HG02981 (cell line): ENCODE measurements at regions not wholly inside any gene's neighbourhood (a gene's known extent, or its start where the extent isn't known, plus 50 kb on each side); places are given as distances from the start of the nearest gene placed in this dataset.
A peak's percentile ranks its signal among the peaks of the same experiment; 100 is the strongest.
"Not testable (repeated sequence)": the region's sequence is repeated elsewhere in the genome, so short reads cannot be mapped to it uniquely, and the experiment has no call there.

ENCODE experiments used
- ATAC-seq: cut with Tn5 transposase; IDR thresholded peaks from one replicate; pipeline ENCODE4 v1.9.1; 2021; ENCODE audit warnings: mild to moderate bottlenecking, moderate library complexity; ENCODE audit not compliant: unreplicated experiment

DNA sequence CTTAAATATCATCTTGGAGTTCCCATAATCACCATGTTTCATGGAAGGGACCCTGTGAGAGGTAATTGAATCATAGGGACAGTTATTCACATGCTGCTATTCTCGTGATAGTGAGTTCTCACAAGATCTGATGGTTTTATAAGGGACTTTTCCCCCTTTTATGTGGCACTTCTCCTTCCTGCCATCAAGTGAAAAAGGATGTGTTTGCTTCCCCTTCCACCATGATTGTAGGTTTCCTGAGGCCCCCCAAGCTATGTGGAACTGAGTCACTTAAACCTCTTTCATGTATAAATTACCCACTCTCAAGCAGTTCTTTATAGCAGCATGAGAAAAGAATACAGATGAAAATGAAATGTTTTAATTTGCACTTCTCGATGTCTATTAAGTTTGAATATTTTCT, 112.0 kb downstream of the ZNF648 start:
- ATAC-seq = no peak

GRCh38 chr1:181948372-181948771, 113.1 kb downstream of the ZNF648 start:
- ATAC-seq = no peak

GRCh38 chr1:181947441-181947840, 114.1 kb downstream of the ZNF648 start:
- ATAC-seq = no peak

- ATAC-seq = peak; percentile 88
Measured at GRCh38 chr1:181936768-181937581, 124.5 kb downstream of the ZNF648 start.

- ATAC-seq = peak; percentile 36
Measured at GRCh38 chr1:181936269-181936668, 125.2 kb downstream of the ZNF648 start.

- ATAC-seq = no peak
Measured at GRCh38 chr1:181931873-181932272, 129.6 kb downstream of the ZNF648 start.

DNA sequence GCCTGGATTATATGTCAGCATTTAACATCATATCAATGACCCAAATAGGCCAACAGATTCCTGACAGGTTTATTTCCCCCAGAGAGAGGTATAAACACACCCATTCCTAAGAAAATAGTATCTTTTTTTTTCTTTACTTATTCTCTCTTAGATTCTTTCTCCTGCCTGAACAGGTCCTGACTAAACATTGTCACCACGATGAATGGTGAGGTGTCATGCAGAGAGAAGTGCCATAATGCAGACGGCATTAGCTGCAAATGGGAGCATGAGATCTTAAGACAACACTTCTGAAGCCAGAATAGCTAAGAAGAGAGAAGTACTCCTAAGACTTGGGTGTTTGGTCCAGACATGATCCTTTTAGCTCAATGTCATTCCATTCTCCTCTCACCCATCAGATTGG, 131.3 kb downstream of the ZNF648 start:
- ATAC-seq = no peak

- no peak for ATAC-seq
Measured at GRCh38 chr1:181926697-181927096, 134.8 kb downstream of the ZNF648 start.

- ATAC-seq = not testable (repeated sequence)
Measured at GRCh38 chr1:181924034-181924433, 137.5 kb downstream of the ZNF648 start.

DNA sequence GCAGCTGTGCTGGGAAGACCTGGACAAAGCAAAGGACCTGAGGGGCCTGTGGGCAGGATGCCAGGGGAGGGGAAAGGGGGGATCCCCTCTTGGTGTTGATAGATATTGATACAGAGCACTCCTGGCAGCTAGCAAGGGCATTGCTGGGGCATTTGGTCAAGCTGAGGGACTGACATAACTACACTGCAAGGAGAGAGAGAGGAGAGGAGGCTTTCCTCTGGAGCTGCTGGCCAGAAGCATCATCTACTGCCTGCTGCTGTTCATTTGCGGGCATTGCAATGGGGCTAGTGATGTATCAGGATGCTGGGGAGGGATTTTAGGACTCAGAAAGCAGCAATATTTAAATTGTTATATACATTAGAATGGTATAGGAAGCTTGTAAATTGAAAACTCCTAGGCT, 142.0 kb downstream of the ZNF648 start:
- no peak for ATAC-seq

DNA sequence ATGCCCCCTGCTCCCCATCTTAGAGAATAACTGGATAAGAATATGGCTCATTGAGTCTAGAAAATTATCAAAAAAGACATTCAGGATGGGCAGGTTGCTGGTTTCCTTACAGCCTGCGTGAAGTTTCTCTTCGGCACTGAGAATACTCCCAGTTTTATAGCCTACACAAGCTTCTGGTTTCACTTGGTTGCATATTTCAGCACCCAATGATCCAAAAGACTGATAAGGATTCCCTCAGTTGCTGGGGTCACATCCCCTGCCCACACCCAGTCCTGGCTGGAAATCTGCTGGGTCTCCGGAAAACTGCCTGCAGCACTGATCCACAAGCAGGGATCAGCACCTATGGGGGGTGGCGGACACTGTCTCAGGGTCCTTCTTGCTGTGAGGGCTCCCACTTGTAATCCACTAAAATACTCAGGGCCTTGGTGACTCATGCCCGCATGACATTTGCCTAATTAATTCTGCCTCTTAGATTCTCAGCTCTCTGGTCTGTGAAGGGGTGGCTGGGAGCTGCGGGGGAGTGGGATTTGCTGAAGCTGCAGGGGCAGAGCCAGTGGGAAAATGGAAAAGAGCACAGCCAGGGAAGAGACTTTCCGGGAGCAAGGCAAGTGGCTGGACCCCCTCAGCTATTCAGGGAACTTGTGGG, 142.5 kb downstream of the ZNF648 start:
- ATAC-seq = no peak

GRCh38 chr1:181911715-181912114, 149.8 kb downstream of the ZNF648 start:
- no peak for ATAC-seq

DNA sequence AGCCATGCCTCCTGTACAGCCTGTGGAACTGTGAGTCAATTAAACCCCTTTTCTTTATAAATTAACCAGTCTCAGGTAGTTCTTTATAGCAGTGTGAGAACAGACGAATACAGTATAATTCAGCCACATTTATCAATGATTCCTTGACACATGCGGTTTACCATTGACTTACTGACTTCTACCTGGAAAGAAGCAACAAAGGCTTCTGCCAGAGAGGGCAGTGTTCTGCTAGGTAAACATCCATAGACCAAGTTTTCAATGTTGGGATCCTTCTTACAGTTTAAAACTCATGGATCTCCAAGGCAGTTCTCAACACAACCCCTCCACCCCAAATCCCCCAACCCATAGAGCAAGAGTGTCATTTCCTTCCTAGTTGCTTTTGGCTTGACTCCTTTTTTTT, 150.6 kb downstream of the ZNF648 start:
- ATAC-seq = no peak

- no peak for ATAC-seq
Measured at GRCh38 chr1:181909010-181909409, 152.5 kb downstream of the ZNF648 start.

GRCh38 chr1:181906631-181907030, 154.9 kb downstream of the ZNF648 start:
- no peak for ATAC-seq

DNA sequence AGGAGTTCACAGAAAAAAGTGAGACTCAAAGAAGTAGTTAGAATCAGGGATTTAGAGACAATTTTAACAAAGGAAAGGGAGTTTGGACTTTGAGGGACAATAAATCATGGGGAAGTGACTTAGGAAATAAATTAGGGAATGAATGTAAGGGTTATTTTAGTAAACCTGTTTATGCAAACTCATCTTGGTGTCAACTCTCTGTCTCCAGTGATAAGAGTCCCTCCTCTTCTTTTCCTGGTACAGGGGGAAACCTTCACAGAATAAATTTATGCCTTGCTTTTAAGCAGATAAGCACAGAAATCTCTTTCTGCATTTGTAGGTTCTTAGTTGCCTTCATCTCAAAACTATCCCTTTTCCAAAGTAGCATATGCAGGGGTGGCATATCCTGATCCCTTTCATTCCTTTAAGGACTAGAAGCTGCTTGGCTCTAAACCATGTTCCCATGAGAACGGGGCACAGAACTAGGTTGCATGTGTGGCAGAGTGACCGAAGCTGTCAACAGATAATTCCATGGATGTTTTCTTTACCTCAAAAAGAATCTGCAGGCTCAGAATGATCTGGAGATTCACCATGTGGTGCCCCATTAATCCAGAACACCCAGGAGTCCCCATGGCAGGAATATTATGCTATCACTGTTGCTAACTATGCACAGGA, 155.4 kb downstream of the ZNF648 start:
- ATAC-seq = no peak

DNA sequence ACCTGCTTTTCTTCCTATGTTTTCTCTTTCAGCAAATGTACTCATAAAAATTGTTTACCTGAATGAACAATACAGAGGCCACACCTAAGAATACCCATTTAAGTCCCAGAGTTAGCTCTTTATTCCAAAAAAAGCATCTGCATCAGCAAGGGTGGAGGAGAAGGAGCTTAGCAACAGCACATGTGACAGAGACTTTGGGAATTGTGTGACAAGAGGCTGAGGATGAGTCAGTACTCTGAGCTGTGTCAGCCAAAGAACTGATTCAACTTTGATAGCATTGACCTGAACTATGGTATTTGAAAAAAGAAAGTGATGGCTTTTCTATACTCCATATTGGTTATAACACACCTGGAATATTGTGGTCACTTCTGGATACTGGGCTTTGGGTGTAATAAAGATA, 162.7 kb downstream of the ZNF648 start:
- ATAC-seq = no peak

DNA sequence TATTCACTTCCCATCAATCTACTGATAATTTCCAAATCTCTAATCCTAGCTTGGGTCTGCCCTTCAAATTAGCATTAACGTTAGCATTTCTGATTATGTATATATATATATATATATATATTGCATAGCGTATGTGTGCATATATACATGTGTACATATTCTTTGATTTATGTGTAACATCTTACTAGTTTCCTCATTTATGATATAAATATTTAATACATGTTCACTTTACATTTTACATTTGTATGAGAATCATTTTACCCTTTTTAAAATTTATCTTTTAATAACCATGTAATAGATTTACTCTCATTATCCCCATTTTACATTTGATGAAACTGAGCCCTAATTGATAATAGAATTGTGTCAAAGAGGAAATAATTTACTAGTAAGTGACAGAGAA, 164.7 kb downstream of the ZNF648 start:
- ATAC-seq = no peak

- ATAC-seq = no peak
Measured at GRCh38 chr1:181894439-181894859, 167.1 kb downstream of the ZNF648 start.

- no peak for ATAC-seq
Measured at GRCh38 chr1:181893937-181894336, 167.6 kb downstream of the ZNF648 start.

DNA sequence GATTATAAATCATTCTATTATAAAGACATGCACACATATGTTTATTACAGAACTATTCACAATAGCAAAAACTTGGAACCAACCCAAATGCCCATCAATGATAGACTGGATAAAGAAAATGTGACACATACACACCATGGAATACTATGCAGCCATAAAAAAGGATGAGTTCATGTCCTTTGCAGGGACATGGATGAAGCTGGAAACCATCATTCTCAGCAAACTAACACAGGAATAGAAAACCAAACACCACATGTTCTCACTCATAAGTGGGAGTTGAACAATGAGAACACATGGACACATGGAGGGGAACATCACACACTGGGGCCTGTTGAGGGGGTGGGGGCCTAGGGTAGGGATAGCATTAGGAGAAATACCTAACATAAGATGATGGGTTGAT, 168.4 kb downstream of the ZNF648 start:
- not testable (repeated sequence) for ATAC-seq

GRCh38 chr1:181872562-181872961, 188.9 kb downstream of the ZNF648 start:
- no peak for ATAC-seq
